Endothelial cell of umbilical vein (primary cell): ENCODE measurements at regions not wholly inside any gene's neighbourhood (a gene's known extent, or its start where the extent isn't known, plus 50 kb on each side); places are given as distances from the start of the nearest gene placed in this dataset.

Experiments used
- BruUV-seq: library from RNA; stranded (reverse); fragments of 400-500 nt; replicated peaks from 2 replicates; lab custom pipeline; 2021; lab: Mats Ljungman, UMichigan
- CTCF ChIA-PET: fragments of 300-600, 350-600 bp; sonication (Branson Sonifier 250); formaldehyde crosslinking; loops from one replicate; lab custom pipeline; 2021; ENCODE audit warnings: antibody characterized with exemption, inconsistent platforms; lab: Charles Lee
- POLR2A ChIA-PET: fragments of 300-600, 350-600 bp; sonication (Branson Sonifier 250); formaldehyde crosslinking; loops from one replicate; lab custom pipeline; 2021; ENCODE audit warnings: antibody characterized with exemption, inconsistent platforms; lab: Charles Lee
- DNase-seq: peaks from one replicate; pipeline ENCODE4 v3.0.0-alpha.2; 2011; ENCODE audit warnings: low read depth, low spot score
- FAIRE-seq: peaks from 2 replicates; lab custom pipeline; 2011; peaks lifted over from hg19 to GRCh38; lab: Jason Lieb, UNC
- H2AFZ ChIP-seq: 2 replicates; pipeline ENCODE4 v1.6.0; 2012; ENCODE audit warnings: low read depth, low read length, control low read depth, inconsistent platforms
- H3K27ac ChIP-seq: 2 replicates; pipeline ENCODE4 v1.5.1; 2011; ENCODE audit warnings: low read depth, mild to moderate bottlenecking, control low read depth, low read length, moderate library complexity; ENCODE audit not compliant: insufficient read depth
- H3K27me3 ChIP-seq, 2 experiments: 2 replicates each; pipeline versions ENCODE4 v1.6.0 to v1.6.1; 2011; ENCODE audit warnings: low read length in 2 of 2, mixed read lengths in 1 of 2; ENCODE audit not compliant: control insufficient read depth in 2 of 2, insufficient read depth in 2 of 2
- H3K36me3 ChIP-seq, 2 experiments: 2 replicates in 1 of 2; 3 replicates in 1 of 2; pipeline ENCODE4 v1.5.1; 2011; ENCODE audit warnings: low read length in 2 of 2, mild to moderate bottlenecking in 1 of 2, moderate library complexity in 1 of 2; ENCODE audit not compliant: control insufficient read depth in 2 of 2, insufficient read depth in 2 of 2; ENCODE audit errors: extremely low read depth in 1 of 2
- H3K4me1 ChIP-seq: 3 replicates; pipeline ENCODE4 v1.5.1; 2011; ENCODE audit warnings: mild to moderate bottlenecking, low read length; ENCODE audit not compliant: control insufficient read depth, insufficient read depth; ENCODE audit errors: extremely low read depth
- H3K4me2 ChIP-seq: 2 replicates; pipeline ENCODE4 v1.6.1; 2011; ENCODE audit warnings: low read length, control low read depth, mixed read lengths; ENCODE audit not compliant: insufficient read depth
- H3K4me3 ChIP-seq, 3 experiments: fragments of 200-600 bp in 1 of 3; sonication (generic), shearing (Covaris generic) in 1 of 3; replicated peaks in 1 of 3; 2 replicates each; pipeline ENCODE4 v1.5.1; 2011 to 2016; ENCODE audit warnings: control low read depth in 3 of 3, low read length in 3 of 3, mild to moderate bottlenecking in 2 of 3, inconsistent platforms in 1 of 3, low read depth in 1 of 3, moderate library complexity in 1 of 3; ENCODE audit not compliant: insufficient read depth in 1 of 3
- H3K79me2 ChIP-seq: 2 replicates; pipeline ENCODE4 v1.6.0; 2012; ENCODE audit warnings: low read length, inconsistent platforms; ENCODE audit not compliant: control insufficient read depth, insufficient read depth
- H3K9ac ChIP-seq: replicated peaks from 2 replicates; pipeline ENCODE3; 2011; ENCODE audit warnings: low read length, control low read depth; ENCODE audit not compliant: insufficient read depth; ENCODE audit errors: extremely low read depth
- H3K9me1 ChIP-seq: replicated peaks from 3 replicates; pipeline ENCODE4 v1.6.0; 2011; ENCODE audit warnings: mild to moderate bottlenecking, low read length; ENCODE audit not compliant: control insufficient read depth, insufficient read depth; ENCODE audit errors: extremely low read depth
- H3K9me3 ChIP-seq: replicated peaks from 2 replicates; pipeline ENCODE4 v1.5.1; 2012; ENCODE audit warnings: low read length, inconsistent platforms; ENCODE audit not compliant: control insufficient read depth, insufficient read depth
- H4K20me1 ChIP-seq: replicated peaks from 2 replicates; pipeline ENCODE3; 2011; ENCODE audit warnings: mild to moderate bottlenecking, low read length; ENCODE audit not compliant: control insufficient read depth, insufficient read depth; ENCODE audit errors: extremely low read depth
- CTCF ChIP-seq, 2 donors: IDR thresholded peaks; 1 replicate in 1 of 2; 2 replicates in 1 of 2; pipeline ENCODE4 v1.5.1; 2011; ENCODE audit warnings: low read length in 2 of 2, mild to moderate bottlenecking in 2 of 2, moderate library complexity in 2 of 2, control low read depth in 1 of 2, inconsistent platforms in 1 of 2, low read depth in 1 of 2; ENCODE audit not compliant: insufficient read depth in 1 of 2; ENCODE audit errors: extremely low read depth in 1 of 2
- EZH2 ChIP-seq: IDR thresholded peaks from 2 replicates; pipeline ENCODE4 v1.6.1; 2012; ENCODE audit warnings: borderline replicate concordance, low read depth, mild to moderate bottlenecking, moderate library complexity, low read length, inconsistent platforms; ENCODE audit not compliant: severe bottlenecking
- FOS ChIP-seq: IDR thresholded peaks from 2 replicates; pipeline ENCODE4 v1.6.1; 2011; ENCODE audit warnings: mild to moderate bottlenecking, low read length, moderate library complexity, borderline replicate concordance; ENCODE audit not compliant: insufficient read depth
- GATA2 ChIP-seq: IDR thresholded peaks from 2 replicates; pipeline ENCODE4 v1.7.0; 2011; ENCODE audit warnings: low read depth, mild to moderate bottlenecking, moderate library complexity, mixed read lengths, low read length; ENCODE audit not compliant: insufficient read length, insufficient read depth
- JUN ChIP-seq: IDR thresholded peaks from 2 replicates; pipeline ENCODE4 v1.6.1; 2011; ENCODE audit warnings: borderline replicate concordance, low read depth; ENCODE audit not compliant: insufficient read length, insufficient read depth
- MAX ChIP-seq: IDR thresholded peaks from 2 replicates; pipeline ENCODE4 v1.6.1; 2011; ENCODE audit not compliant: insufficient read depth, insufficient read length
- MYC ChIP-seq: IDR thresholded peaks from one replicate; pipeline ENCODE4 v1.6.1; 2011; ENCODE audit warnings: mild to moderate bottlenecking, low read depth, low read length
- POLR2A ChIP-seq: IDR thresholded peaks from 2 replicates; pipeline ENCODE4 v1.6.1; 2012; ENCODE audit warnings: low read depth, mild to moderate bottlenecking, control low read depth, low read length
- POLR2AphosphoS5 ChIP-seq: IDR thresholded peaks from 2 replicates; pipeline ENCODE4 v1.6.1; 2012; ENCODE audit warnings: low read depth, mild to moderate bottlenecking, control low read depth, low read length, moderate library complexity; ENCODE audit not compliant: insufficient read depth
- dilution Hi-C: fragments of 300-500 bp; cut with MboI; formaldehyde crosslinking; loops from one replicate; pipeline ENCODE4 v1.15.0; 2019; ENCODE audit warnings: low sequenced_read_pairs; ENCODE audit not compliant: extremely low pct_ligation_motif_present
- intact Hi-C: fragments of 100-400 bp; cut with micrococcal nuclease; formaldehyde crosslinking; loops from one replicate; pipeline ENCODE4 v1.10.0; 2022

GRCh38 chr3:147618691-147619090 lies 209.5 kb downstream of the ZIC1 start:
- Histone ChIP-seq H3K4me2 (no peak overlapping the region), H2AFZ (no peak overlapping the region), H3K4me3 (no peak overlapping the region), H3K27ac (no peak overlapping the region), H3K27me3 (peaks cover 0 to 1% of the 10 kb centered on the region in 2 experiments), H3K36me3 (no peaks in the 10 kb centered on the region), H3K79me2 (no peaks in the 10 kb centered on the region), H4K20me1 (no peaks in the 10 kb centered on the region), H3K9ac (no peak overlapping the region), H3K9me1 (no peaks in the 10 kb centered on the region), H3K9me3 (no peaks in the 10 kb centered on the region), H3K4me1 (no peaks in the 10 kb centered on the region)
- DNase-seq (no peak), FAIRE-seq (no peak)
- dilution Hi-C loops: no loop called here
- no peak for TF ChIP-seq EZH2
- TF ChIP-seq POLR2A: no peak
- no peak for TF ChIP-seq CTCF (IDR thresholded peaks at IDR 0.05; ENCODE audit: extremely low read depth in 1 of 2, insufficient read depth in 1 of 2, low read depth in 1 of 2, low read length in 2 of 2)
- no peak for TF ChIP-seq POLR2AphosphoS5
- no peak for TF ChIP-seq MAX
- no peak for TF ChIP-seq GATA2
- TF ChIP-seq JUN: no peak
- no peak for TF ChIP-seq FOS
- TF ChIP-seq MYC: no peak
- BruUV-seq: no TSS peak
- intact Hi-C loops: loop anchor here (10.0 kb wide), 4 partner anchors 174 to 804 kb away; no protein-coding TSS in a partner anchor
- CTCF ChIA-PET: interaction anchor here (0.8 to 2.0 kb wide), 5 partner anchors 11 to 499 kb away, joined by 3 to 9 read pairs (median 4); no protein-coding TSS in a partner anchor
- POLR2A ChIA-PET: no interaction called here
